Muscle of arm (tissue), 1 donor: ENCODE measurements at regions not wholly inside any gene's neighbourhood (a gene's known extent, or its start where the extent isn't known, plus 50 kb on each side); places are given as distances from the start of the nearest gene placed in this dataset.

ENCODE experiments used
- DNase-seq: peaks from one replicate; pipeline ENCODE4 v3.0.0-alpha.2; 2013

DNA sequence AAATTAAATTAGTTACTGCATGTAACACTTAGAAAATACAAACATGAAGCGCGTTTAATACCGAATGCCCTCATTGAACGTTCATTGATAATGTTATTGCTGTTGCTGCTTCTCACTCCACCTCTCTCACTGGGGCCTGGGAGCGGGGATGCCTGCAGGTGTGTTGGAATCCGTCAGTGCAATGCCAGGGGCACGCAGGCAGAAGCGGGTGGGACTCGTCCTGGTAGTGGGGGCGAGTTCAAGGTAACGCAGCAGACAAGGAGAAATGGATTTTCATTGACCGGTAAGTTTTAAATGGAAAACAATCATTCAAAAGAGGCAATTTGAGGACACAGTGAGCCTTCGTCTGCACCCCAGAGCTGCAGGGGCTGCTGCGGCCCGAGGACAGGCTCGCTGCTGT, 71.2 kb upstream of the AFDN start:
- DNase-seq = no peak

DNA sequence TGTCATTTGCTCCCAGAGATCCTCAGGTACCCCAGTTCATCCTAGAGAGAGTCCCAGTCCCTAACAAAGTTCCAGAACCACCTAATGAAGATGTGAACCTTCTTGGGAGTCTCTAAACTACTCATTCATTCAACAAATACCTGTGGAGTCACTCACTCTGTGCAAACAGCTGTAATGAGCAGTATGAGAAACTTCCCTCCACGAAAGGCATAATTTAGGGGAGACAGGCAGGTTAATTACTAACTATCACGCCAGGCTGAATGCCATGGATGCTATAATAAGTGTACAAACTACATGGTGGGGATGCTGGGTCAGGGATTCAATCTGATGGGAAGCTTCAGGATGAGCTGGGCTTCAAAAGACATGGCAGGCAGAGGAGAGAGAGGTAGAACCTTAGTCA, 70.1 kb upstream of the AFDN start:
- no peak for DNase-seq

DNA sequence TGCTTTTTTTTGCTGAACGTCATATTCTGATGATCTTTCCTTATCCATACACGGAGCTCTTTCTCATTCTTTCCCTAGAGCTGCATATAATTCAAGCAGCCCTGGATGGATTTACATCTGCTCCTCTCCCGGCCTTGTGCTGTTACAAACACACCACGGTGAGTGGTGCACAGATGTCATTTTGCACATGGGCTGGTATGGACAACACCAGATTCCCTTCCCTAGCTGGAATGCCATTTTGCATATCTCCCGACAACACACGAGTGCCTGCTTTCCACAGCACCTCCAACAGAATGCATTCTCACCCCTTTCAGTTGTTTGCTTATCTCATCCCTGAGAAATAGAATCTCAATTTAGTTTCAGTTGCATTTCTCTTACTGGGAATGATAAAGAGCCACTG, 69.5 kb upstream of the AFDN start:
- DNase-seq = no peak

DNA sequence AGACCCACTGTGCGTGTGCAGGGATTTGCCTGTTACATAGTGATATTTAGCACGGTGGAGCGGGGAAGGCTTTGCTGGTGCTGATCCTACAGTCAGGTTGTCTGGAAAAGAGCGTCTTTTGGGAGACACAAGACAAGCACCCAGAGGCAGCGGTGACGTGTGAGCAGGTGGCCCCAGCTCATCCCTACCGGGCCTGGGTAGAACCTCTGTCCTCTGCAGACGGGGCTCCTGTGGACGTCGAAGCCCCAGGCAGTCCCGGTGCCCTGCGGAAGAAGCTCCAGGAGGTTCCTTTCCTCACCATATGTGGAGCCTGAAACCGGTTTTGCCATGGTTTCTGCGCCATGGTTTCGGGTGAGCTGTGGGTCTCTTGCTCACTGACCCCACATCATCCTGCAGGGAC, 68.9 kb upstream of the AFDN start:
- DNase-seq = no peak

DNA sequence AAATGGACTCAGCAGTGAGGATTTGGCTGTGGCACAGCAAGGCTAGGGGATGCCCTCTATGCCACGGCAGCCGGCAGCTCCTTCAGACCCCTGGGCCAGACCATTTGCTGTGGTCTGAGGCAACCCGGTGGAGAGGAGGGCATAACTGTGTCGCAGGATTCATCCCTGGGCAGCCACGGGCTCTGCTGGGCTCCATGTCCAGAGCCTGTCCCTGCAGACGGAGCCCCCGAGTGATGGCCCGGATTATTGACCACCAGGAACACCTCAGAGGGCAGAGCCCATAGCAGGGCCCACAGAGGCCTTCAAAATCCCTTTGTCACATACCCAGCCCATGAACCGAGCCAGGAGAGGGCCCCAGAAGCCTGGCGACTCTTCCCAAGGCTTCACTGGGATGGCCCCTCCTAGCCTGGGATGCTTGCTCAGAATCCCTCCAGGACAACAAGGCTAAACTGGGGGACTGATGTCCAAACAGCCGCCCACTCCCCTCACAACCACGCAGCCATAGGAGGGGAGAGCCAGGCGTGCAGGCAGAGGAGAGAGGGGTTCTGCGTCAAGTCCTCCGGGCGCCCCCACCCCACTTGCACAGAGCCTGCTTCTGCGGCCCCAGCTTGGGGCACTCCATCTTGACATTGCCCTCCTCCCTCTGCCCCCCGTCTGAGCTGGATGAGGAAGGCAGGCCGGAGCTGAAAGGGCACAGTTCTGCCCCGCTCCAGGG, 68.2 kb upstream of the AFDN start:
- no peak for DNase-seq

DNA sequence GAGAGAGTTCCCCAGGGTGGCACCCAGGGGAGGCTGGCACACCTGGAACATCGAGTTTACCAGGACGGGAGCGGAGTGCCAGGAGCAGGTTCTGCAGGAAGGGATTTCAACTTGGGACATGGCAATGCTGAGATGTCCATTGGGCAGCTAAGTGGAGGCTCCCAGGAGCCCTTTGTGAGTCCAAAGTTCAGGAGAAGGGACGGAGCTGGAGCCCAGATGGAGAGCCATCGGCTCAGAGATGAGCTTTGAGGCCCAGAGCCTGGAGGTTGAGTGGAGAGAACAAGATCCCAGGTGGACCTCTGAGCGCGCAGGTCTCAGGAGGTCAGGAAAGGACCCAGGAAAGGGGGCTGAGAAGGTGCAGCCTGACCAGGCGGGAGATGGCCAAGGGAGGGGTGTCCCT, 67.5 kb upstream of the AFDN start:
- DNase-seq = no peak

DNA sequence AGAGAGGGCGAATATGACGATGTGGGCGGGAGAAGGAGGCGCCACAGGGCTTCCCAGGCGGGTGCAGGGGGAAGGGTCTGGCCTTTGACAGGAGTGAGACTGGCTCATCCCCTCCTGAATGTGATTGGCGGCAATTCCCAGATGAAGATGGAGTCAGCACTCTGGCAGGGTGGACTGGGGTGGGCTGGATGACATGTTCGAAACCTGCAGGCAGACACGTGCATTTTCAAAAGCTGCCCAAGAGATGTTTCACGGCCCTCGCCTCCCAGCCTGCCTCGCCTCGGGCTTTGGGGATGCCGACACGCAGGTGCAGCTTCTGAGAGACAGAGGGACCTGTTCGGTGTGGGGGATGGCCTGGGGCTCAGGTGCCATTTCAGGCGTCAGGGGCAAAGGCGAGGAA, 66.8 kb upstream of the AFDN start:
- no peak for DNase-seq

DNA sequence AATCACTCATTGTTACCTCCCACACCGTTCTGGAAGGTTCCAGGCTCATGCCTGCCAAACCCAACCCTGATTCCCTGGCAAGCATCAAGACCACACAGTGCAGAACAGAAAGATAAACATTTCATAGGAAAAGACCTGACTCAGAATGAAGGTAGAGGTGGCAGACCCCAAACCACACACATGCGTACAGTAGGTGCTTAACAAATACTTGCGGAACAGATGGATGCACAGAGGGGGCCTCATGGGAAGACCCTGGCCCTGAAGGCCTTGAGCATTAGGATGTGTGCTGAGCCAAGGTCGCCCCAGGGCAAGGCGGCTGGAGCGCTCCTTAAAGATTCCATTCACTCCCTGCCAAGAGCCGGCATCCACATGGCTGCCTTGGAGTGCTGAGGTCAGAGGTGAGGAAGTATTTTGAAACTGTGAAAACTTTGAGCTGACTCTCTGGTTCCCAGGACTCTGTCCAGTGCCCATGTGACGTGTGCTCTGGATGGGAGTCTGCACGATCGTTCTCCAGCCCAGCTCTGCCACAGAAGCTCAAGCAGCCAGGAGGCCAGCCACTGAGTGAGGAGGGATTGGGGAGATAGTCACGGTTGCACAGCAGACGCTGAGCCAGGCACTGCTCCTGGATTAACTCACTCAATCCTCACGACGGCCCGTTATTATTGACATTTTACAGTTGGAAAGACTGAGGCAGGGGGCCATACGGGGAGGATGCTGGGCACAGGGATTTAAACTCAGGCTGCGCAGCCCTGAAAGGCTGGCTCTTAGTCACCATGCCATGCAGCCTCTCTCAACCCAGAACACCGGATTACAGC, 65.5 kb upstream of the AFDN start:
- peak; percentile 25 for DNase-seq

DNA sequence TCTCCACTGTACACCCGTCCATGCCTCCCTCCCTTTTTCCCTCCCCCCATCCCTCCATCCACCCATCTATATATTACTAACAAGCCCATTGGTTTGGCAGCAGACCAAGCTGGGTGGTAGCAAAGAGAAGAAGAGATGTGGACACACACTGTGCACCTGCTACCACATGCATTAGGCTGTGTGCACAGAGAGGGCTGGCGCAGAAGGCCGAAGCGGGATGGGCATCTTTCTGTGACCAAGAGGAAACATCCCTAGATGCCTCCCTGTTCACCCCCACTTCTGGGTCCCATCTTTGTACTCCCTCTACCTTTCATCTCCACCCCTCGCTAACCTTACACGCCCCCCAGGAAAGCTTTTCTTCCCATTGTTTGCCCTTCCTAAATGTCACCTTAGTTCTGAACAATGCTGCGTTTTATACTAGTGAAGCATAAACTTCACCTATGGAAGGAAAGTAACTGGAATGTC, 64.9 kb upstream of the AFDN start:
- DNase-seq = no peak

DNA sequence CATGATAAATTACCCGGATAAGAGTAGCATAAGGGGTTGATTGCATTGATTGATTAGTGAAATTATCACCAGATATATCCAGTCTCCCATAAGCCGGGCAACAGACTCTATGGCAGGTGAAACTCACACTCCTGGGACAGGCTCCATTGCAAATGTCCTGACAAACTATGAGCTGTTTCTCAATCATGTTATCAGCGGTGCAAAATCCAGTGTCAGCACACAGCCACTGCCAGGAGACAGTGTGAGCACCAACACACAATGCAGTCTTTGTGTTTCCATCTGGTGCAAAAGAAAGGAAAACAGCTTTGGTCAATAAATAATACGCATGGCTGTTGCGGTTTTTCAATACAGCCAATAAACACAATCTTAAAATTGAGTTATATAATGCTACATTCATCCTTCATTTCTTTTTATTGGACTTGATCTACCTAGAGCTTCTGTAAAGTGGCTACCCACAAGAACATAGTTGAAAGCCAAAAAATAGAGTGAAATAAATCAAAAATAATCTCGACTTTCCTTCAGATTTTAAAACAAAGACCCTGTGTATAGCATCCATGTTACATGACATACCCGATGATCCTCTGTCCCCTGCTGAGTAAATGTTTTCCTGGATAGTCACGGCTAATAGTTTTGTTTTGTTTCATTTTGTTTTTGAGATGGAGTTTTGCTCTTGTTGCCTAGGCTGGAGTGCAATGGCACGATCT, 64.3 kb upstream of the AFDN start:
- DNase-seq = no peak

DNA sequence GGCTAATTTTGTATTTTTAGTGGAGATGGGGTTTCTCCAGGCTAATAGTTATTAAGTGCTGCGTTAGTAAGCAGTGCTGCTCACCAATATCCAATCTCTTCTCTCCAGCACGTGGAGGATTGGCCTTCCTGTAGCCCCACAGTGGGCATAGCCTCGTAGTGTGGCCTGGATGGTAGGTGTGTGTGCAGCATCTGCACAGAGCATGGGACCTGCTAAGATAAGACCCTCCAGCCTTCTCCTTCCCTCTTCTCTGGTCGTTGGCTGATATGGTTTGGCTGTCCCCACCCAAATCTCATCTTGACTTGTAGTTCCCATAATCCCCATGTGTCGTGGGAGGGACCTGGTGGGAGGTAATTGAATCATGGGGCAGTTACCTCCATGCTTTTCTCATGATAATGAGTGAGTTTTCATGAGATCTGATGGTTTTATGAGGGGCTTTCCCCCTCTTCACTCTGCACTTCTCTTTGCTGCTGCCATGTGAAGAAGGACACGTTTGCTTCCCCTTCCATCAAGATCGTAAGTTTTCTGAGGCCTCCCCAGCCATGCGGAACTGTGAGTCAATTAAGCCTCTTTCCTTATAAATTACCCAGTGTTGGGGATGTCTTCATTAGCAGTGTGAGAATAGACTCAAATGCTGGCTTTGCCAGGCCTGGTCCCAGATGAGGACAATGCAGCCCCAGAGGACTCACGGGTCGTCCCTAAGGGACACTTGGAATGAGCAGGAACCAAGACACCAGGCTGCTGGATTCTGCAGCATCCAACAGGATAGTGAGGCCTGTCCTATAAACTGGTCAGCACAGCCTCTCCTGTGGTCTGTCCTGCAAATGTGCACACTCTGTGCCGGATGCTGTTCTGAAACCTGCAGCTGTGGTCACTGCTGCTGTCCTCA, 63.4 kb upstream of the AFDN start:
- no peak for DNase-seq

DNA sequence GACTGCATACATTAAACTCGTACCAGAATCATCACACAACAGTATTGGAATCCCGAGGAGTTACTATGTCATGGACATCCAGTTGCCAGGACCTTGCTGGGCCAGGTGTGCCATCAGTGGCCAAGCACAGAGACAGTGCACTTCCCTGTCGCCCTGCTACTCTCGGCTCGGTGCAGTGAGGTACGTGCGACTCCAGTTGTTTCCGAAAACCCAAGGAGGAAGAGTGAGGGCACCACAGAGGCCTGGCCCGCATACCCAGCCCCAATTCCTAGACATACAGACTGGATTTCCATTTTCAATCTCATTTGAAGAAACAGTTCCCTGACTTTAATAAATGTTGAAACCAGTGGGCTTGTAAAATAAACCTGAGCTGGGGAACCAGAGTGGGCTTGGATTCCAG, 62.5 kb upstream of the AFDN start:
- no peak for DNase-seq

DNA sequence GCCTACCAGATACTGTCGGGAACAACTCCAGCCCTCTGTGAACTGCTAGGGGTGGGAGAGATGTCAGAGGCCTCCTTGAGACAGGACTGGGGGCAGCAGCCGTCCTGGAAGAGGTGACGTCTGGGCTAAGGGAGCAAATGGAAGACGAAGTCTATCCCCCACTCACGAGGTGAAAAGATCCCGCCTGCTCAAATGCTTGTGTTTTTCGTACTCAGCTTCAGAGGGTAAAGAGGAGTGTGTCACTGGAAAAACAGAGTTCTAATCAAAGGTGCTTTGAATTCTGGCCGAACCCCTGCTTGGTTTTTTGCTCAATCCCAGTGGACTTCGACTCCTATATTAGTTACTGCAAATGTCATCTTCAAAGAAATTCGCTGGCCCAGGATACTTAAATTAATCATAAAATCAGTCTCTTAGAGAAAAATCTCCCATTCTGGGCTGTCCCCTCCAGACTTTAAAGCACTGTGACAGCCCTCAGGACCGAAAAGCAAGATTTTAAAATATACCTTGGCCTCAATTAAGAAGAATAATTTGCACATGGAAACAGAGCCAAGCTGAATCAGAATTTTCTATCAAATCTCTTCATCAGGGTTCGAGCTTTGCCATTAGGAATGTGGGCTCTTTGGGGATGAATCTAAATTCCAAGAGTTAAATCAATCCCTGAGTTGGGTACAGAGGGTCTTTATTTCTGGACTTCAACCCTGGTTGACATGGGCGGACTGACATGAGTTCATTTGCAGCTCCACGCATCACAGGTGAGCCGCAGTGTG, 61.8 kb upstream of the AFDN start:
- no peak for DNase-seq

DNA sequence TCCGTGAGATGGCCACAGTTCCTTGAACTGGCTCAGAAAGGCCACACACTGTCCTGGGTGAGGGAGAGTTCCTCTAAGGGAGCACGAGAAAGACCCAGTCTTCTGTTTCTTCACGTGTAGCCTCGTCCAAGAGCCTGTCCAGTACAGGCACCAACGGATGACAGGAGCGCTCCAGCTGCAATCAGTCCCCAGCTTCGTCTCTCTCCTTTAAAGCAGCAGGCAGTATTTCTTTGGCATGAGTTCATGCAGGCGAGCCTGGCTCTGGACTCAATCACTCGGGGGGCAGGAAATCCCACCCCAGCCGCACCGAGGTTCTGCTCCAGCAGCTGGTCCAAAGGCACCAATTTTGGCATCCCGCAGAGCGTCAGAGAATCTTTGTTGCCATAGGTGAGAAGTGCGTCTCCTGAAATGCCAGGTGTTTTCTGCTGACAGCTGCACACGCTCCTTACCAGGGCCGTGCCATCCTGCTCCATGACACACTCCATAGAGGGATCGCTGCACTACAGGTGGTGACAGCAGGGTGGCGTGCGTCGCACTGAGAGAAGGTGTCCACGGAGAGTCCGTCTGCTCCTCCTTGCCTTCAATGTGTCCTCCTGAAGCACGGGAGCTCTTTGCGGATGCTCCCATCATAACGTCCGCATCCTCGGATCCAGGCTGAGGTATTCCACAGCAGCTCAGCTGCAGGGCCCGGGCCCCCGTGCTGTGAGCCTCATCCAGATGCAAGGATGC, 59.6 kb upstream of the AFDN start:
- no peak for DNase-seq

DNA sequence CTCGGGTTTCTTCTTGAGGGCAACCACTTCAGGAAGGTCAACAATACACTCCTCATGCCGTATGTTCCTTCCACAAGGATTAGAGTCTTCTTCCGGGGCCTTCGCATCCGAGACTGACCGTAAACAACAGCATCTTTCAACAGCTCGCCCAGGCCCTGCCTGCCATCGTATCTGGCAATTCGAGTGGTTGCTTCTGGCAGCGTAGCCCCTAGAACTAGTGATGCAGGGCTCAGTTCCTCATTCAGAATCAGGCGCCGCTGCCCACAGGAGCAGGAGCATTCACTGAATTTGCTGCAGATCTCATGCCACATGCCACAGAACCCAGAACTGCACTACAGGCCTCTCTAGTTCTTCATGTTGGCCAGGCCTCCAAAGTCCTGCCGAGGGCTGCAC, 59.0 kb upstream of the AFDN start:
- DNase-seq = no peak

DNA sequence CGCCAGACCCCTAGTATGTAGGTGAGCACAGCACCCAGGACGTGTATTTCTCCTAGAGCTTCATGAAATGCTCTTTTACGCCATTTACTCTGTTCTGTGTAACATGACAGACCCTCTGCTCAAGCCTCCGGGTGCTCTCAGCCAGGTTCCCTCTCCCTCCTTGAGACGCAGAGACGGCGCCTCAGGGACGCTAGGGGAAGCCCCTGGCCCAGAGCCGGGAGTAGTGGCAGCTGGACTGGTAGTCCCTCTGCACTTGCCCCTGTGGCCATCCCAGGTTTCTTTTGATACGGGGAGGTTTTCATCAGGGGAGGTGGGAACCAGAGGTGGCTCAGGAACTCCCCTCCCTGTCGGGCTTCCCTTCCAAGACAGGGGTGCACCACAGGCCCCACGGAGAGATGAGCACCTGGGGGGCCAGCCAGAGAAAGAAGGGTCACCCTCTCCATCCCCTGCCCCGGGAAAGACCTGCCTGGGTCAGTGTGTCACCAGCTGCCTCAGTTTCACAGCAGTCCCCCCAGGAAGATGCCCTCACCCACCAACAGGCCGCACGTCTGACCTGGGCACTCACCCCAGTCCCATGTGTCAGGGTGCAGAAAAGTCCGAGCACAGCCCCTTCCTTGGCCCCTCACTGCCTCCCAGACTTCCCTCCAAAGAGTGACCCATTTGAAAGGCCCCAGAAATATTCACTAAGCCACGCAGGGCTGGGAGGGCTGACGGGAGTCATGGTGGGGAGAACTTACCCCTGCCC, 58.1 kb upstream of the AFDN start:
- no peak for DNase-seq

DNA sequence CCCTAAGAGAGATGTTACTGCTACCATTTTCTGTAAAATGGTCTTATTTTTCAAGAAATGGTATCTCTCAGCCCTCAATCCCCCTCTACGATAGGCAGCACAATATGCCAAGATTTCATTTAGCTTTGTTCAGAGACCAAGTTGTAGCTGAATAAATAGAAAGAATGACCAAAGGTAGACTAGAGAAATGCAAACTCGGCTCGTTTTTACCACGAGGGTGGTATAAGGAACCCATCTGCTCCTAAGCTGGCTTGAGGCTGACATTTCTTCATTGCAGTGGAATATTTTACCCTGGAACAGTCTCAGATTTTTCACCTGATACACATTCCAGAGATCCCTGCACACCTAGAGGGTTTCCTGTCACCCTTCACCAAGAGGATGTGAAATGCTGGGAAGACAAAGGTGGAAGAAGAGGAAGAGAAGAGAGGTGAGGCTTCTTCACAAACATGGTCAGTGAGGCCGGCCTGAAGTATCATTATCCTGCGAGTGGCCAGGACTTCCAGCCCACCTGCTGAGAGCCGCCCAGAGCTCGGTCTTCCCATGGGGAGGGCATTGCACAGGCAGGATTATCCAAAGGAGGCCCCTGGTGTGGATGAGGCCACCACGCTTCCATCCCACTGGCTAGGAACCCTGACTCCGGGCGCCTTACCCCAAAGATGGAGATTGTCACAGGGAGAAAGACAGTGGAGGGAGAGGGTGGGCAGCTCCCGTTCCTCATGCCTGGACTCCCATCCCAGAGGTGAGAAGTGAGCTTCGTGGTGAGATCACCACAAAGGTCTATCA, 57.1 kb upstream of the AFDN start:
- DNase-seq = no peak

DNA sequence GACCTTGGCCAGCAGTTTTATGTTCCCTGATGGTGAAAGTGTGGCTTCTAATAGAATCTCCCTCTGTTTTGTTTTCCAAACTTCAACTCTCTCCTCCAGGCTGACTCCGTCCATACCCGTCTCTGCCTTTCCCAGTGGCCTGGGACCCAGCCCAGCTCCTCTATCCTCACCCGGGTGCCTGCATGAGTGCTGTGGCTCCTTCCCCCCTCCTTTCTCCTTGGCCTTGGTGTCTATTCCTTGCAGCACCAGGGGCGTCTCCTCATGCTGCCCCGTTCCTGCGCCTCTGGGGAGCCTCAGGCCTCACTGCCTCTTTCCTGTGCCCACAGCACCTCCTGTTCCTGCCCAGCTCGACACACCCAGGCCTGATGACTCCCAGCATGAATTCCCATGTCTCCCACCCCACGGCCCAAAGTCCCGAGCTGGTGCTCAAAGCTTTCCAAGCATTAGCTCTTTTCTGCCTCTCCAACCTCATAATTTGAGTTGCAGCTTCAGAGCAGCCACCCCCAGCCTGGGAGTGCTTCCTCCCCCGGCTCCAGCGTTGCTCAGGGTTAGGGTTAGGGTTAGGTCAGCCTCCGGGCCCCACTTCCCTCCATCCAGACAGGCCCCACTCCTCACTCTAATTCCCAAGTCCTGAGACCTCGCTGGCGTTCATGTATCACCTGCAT, 56.3 kb upstream of the AFDN start:
- DNase-seq = no peak
